Endothelial cell (in vitro differentiated cells): ENCODE measurements at regions not wholly inside any gene's neighbourhood (a gene's known extent, or its start where the extent isn't known, plus 50 kb on each side); places are given as distances from the start of the nearest gene placed in this dataset.

ENCODE experiments used
- DNase-seq: peaks from one replicate; pipeline ENCODE4 v3.0.0; 2021; ENCODE audit warnings: low spot score
- H3K27ac Mint-ChIP-seq: one replicate; pipeline ENCODE4 v1.8.0; 2021; ENCODE audit warnings: mixed read lengths, inconsistent platforms; ENCODE audit not compliant: unreplicated experiment
- H3K27me3 Mint-ChIP-seq: one replicate; pipeline ENCODE4 v1.8.0; 2021; ENCODE audit warnings: mild to moderate bottlenecking, moderate library complexity, mixed read lengths, inconsistent platforms; ENCODE audit not compliant: unreplicated experiment
- H3K36me3 Mint-ChIP-seq: one replicate; pipeline ENCODE4 v1.8.0; 2021; ENCODE audit warnings: mild to moderate bottlenecking, low read depth, mixed read lengths, inconsistent platforms; ENCODE audit not compliant: unreplicated experiment
- H3K4me1 Mint-ChIP-seq: one replicate; pipeline ENCODE4 v1.8.0; 2021; ENCODE audit warnings: mild to moderate bottlenecking, mixed read lengths, inconsistent platforms; ENCODE audit not compliant: unreplicated experiment
- H3K4me3 Mint-ChIP-seq: one replicate; pipeline ENCODE4 v1.8.0; 2021; ENCODE audit warnings: mild to moderate bottlenecking, mixed read lengths, inconsistent platforms; ENCODE audit not compliant: unreplicated experiment
- H3K9me3 Mint-ChIP-seq: one replicate; pipeline ENCODE4 v1.8.0; 2021; ENCODE audit warnings: mixed read lengths, inconsistent platforms; ENCODE audit not compliant: unreplicated experiment
- TF ChIP-seq, protein P1 (sequence below): fragments of 200-600 bp; sonication (generic); IDR thresholded peaks from one replicate; pipeline ENCODE4 v1.5.0; 2021; ENCODE audit warnings: antibody characterized with exemption; ENCODE audit not compliant: unreplicated experiment

DNA sequence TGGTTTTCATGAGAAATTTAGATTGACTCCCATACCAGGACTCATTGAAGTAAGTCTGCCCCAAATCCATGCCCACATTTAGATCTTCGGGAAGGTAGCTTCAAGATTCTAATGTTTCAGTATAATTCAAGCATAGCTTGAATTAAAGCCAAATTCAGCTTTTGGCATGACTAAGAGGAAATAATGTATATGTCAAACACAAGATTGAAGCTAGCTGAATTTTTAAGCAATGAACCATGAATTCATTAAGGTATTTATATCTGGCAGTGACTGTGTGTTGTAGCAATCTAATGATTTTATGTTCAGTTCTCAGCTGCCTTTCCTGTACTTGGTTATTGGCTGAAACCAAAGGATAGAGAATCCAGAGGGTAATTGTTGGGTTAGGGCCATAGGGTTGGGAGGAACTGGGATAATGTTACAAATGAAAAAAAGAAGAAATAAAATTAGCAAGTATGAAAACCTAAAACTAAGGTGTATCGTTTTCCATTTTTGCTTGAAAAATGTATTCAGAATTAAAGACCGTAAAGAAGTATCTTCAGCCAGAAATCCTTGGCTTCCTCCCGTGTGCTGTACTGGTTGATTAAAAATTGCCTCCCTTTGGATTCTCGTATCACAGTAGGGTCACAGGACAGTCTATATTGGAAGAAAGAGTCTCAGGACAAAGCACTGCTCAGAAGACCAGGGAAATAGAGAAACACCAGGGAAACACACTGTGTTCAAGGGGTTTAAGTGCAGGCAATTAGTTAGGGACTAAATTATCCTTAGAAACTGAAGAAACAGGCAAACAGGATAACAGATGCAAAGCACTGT, 119.0 kb upstream of the FN1 start:
- Mint-ChIP-seq H3K4me3 (no peak overlapping the region), H3K4me1 (no peaks in the 10 kb centered on the region), H3K9me3 (no peaks in the 10 kb centered on the region), H3K27me3 (no peaks in the 10 kb centered on the region), H3K27ac (no peak overlapping the region), H3K36me3 (no peaks in the 10 kb centered on the region)
- TF ChIP-seq, protein P1, sequence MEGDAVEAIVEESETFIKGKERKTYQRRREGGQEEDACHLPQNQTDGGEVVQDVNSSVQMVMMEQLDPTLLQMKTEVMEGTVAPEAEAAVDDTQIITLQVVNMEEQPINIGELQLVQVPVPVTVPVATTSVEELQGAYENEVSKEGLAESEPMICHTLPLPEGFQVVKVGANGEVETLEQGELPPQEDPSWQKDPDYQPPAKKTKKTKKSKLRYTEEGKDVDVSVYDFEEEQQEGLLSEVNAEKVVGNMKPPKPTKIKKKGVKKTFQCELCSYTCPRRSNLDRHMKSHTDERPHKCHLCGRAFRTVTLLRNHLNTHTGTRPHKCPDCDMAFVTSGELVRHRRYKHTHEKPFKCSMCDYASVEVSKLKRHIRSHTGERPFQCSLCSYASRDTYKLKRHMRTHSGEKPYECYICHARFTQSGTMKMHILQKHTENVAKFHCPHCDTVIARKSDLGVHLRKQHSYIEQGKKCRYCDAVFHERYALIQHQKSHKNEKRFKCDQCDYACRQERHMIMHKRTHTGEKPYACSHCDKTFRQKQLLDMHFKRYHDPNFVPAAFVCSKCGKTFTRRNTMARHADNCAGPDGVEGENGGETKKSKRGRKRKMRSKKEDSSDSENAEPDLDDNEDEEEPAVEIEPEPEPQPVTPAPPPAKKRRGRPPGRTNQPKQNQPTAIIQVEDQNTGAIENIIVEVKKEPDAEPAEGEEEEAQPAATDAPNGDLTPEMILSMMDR: no peak
- no peak for DNase-seq

DNA sequence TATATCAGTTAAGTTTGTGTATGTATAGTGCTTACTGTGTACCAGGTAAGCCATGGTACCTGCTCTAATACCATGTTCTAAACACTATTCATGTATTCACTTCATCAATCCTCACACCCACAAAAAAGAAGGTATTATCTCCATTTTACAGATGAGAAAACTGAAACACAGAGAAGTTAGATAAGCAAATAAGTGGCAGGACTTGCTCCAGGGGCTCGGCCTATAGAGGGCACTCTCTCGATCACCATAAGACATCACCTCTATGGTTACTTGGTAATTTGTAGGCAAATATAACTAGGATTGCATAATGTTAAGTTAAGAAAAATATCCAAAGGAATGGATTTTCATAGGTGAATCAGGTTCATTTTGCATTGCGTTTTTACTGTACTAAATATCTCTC, 118.1 kb upstream of the FN1 start:
- TF ChIP-seq, protein P1: no peak
- Mint-ChIP-seq H3K4me1 (peaks cover 2% of the 10 kb centered on the region), H3K9me3 (no peaks in the 10 kb centered on the region), H3K36me3 (no peaks in the 10 kb centered on the region), H3K4me3 (no peak overlapping the region), H3K27me3 (no peaks in the 10 kb centered on the region), H3K27ac (no peak overlapping the region)
- no peak for DNase-seq

DNA sequence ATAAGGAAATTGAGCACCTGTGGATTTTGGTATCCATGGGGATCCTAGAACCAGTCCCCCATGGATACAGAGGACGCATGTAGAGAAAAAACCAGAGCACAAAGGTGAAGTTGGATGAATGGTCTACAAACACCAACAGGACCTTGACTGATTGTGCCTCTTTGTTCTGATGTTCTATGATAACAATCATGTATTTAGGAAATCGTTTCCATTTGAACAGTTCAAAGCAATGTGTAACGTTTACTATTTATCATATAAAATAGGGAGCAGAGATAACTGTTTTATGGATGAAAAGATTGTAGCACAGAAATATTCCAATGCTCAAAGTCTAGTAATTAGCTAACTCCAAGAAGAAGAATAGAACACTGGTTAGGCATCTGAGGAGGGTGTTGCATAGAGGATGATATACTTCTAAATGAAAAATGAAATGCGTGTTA, 116.3 kb upstream of the FN1 start:
- no peaks in the 10 kb centered on the region for H3K9me3 Mint-ChIP-seq
- H3K36me3 Mint-ChIP-seq: no peaks in the 10 kb centered on the region
- H3K4me3 Mint-ChIP-seq: no peak overlapping the region
- no peaks in the 10 kb centered on the region for H3K27me3 Mint-ChIP-seq
- TF ChIP-seq, protein P1: no peak
- no peak overlapping the region for H3K27ac Mint-ChIP-seq
- H3K4me1 Mint-ChIP-seq: peaks cover 2% of the 10 kb centered on the region
- DNase-seq: no peak

DNA sequence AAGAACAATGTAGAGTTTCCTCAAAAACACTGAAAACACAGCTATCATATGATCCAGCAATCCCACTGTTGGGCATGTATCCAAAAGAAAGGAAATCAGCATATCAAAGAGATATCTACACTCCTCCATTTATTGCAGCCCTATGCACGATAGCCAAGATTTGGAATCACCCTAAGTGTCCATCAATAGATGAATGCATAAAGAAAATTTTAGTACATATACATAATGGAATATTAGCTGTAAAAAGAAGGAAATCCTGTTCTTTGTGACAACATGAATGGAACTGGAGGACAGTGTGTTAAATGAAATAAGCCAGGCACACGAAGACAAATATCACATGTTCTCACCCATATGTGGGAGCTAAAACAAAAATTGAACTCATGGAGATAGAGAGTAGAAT, 114.5 kb upstream of the FN1 start:
- TF ChIP-seq, protein P1: no peak
- no peak overlapping the region for H3K4me3 Mint-ChIP-seq
- peaks cover 2% of the 10 kb centered on the region for H3K4me1 Mint-ChIP-seq
- H3K27me3 Mint-ChIP-seq: no peaks in the 10 kb centered on the region
- no peaks in the 10 kb centered on the region for H3K36me3 Mint-ChIP-seq
- H3K27ac Mint-ChIP-seq: no peak overlapping the region
- no peak for DNase-seq
- no peaks in the 10 kb centered on the region for H3K9me3 Mint-ChIP-seq

DNA sequence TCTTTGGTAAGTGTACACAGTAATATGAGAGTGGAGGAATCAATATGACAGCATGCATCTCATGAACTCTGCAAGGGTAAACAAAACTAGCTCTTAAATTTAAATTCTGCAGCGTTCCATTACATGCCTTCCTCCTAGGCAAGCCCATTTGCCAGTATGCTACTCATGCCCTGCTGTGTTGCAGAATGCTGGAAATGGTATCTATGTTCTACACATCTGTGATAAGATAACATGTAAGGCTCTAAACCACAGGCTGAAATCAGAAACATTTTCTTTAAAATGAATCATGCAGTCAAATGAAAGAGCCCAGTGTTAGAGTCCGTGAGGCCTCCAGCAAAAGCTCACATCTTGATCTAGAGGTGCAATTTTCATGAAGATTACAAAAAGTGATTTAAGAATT, 112.8 kb upstream of the FN1 start:
- peaks cover 2% of the 10 kb centered on the region for H3K4me1 Mint-ChIP-seq
- no peaks in the 10 kb centered on the region for H3K27me3 Mint-ChIP-seq
- no peak overlapping the region for H3K4me3 Mint-ChIP-seq
- no peak for DNase-seq
- TF ChIP-seq, protein P1: no peak
- no peaks in the 10 kb centered on the region for H3K36me3 Mint-ChIP-seq
- no peak overlapping the region for H3K27ac Mint-ChIP-seq
- no peaks in the 10 kb centered on the region for H3K9me3 Mint-ChIP-seq
